ENCODE measurements at regions not wholly inside any gene's neighbourhood (a gene's known extent, or its start where the extent isn't known, plus 50 kb on each side); places are given as distances from the start of the nearest gene placed in this dataset.
"Not testable (repeated sequence)": the region's sequence is repeated elsewhere in the genome, so short reads cannot be mapped to it uniquely, and the experiment has no call there.

- DNase-seq (ENCODE audit: insufficient read length, low spot score) (peak; percentile 9), FAIRE-seq (no peak)
- TF ChIP-seq CTCF (IDR thresholded peaks at IDR 0.05; ENCODE audit: insufficient read depth, missing control alignments): no peak
These were observed 2786.5 kb downstream of the RPIA start for GRCh38 chr2:91477731-91478672.

- not testable (repeated sequence) for DNase-seq (ENCODE audit: insufficient read length, low spot score); FAIRE-seq
These were observed 2787.6 kb downstream of the RPIA start for GRCh38 chr2:91478851-91479718.

- not testable (repeated sequence) for DNase-seq (ENCODE audit: insufficient read length, low spot score); FAIRE-seq
These were observed 2793.8 kb downstream of the RPIA start for GRCh38 chr2:91485226-91485625.

GRCh38 chr2:91497129-91498064 lies 2805.9 kb downstream of the RPIA start:
- not testable (repeated sequence) for DNase-seq (ENCODE audit: insufficient read length, low spot score); FAIRE-seq

- FAIRE-seq; DNase-seq (ENCODE audit: insufficient read length, low spot score): not testable (repeated sequence)
These were observed 2806.6 kb downstream of the RPIA start for GRCh38 chr2:91498065-91498449.

GRCh38 chr2:91498513-91499250 lies 2807.2 kb downstream of the RPIA start:
- not testable (repeated sequence) for DNase-seq (ENCODE audit: insufficient read length, low spot score); FAIRE-seq

- not testable (repeated sequence) for DNase-seq (ENCODE audit: insufficient read length, low spot score); FAIRE-seq
These were observed 2808.1 kb downstream of the RPIA start for GRCh38 chr2:91499431-91500050.

GRCh38 chr2:91500246-91500977 lies 2808.9 kb downstream of the RPIA start:
- not testable (repeated sequence) for DNase-seq (ENCODE audit: insufficient read length, low spot score); FAIRE-seq

- DNase-seq (ENCODE audit: insufficient read length, low spot score); FAIRE-seq: not testable (repeated sequence)
These were observed 2809.5 kb downstream of the RPIA start for GRCh38 chr2:91500978-91501310.

GRCh38 chr2:91501481-91502080 lies 2810.1 kb downstream of the RPIA start:
- DNase-seq (ENCODE audit: insufficient read length, low spot score); FAIRE-seq: not testable (repeated sequence)

- FAIRE-seq: not testable (repeated sequence)
These were observed 2812.1 kb downstream of the RPIA start for GRCh38 chr2:91503572-91503958.

GRCh38 chr2:91503959-91504741 lies 2812.7 kb downstream of the RPIA start:
- not testable (repeated sequence) for DNase-seq (ENCODE audit: insufficient read length, low spot score); FAIRE-seq

More at GRCh38 chr2:91503572-91503958, 2812.1 kb downstream of the RPIA start:
- not testable (repeated sequence) for DNase-seq (ENCODE audit: insufficient read length, low spot score)

- DNase-seq (ENCODE audit: insufficient read length, low spot score); FAIRE-seq: not testable (repeated sequence)
These were observed 2817.3 kb downstream of the RPIA start for GRCh38 chr2:91508816-91509215.

GRCh38 chr2:91509276-91509675 lies 2817.8 kb downstream of the RPIA start:
- not testable (repeated sequence) for DNase-seq (ENCODE audit: insufficient read length, low spot score); FAIRE-seq

- not testable (repeated sequence) for DNase-seq (ENCODE audit: insufficient read length, low spot score); FAIRE-seq
These were observed 2819.7 kb downstream of the RPIA start for GRCh38 chr2:91511166-91511565.

Data from D721Med (cell line).